ENCODE measurements at regions not wholly inside any gene's neighbourhood (a gene's known extent, or its start where the extent isn't known, plus 50 kb on each side); places are given as distances from the start of the nearest gene placed in this dataset.
"Not testable (repeated sequence)": the region's sequence is repeated elsewhere in the genome, so short reads cannot be mapped to it uniquely, and the experiment has no call there.

DNA sequence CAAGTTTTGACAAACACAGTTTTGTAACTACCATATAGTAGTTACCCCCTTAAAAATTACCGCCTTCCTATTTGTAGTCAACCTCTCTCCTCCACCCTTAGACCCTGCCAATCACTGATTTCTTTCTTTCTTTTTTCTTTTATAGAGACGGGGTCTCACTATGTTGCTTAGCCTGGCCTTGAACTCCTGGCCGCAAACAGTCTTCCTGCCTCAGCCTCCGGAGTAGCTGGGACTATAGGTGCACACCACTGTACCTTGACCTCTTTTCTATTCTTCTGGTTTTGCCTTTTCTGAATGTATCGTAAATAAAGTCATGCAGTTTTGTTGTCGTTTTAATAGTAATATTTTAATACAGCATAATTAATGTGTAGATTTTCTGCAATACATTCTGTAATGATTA lies 460.3 kb downstream of the EPM2A start:
- no peak for DNase-seq (ENCODE audit: low spot score)

DNA sequence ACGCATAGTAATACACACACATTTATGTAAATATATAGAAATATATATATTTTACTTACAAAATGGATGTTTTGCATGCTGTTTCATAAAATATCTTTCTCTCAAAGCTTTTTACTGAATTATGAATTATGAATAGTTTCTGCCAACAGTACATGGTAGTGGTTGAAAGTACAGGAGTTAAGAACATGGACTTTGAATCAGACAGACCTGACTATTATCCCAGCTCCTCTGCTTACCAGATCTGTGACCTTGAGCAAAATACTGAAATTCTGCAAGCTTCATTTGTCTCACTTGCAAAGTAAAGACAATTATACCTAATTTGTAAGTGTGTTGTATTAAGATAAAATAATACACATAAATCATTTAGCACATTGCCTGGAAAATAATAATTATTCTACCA lies 459.5 kb downstream of the EPM2A start:
- DNase-seq (ENCODE audit: low spot score) = no peak

DNA sequence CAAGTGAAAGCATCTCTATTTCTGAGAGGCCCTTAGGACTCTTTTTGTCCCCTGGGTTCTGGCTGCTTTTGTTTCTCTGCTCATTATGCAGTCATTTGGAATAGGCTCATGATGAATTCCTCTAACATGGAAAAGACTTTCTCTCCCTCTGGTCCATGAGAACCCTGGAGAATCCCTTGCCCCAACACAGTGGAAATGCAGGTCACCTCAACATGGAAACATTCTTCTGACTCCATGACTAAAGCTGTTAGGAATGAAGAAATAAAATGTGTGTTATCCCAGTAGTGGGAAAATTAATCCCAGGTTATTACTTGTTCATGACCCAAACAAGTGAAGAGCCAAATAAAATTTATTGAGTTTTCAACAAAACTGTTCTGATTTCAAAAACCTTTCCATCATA lies 458.6 kb downstream of the EPM2A start:
- DNase-seq (ENCODE audit: low spot score) = no peak

DNA sequence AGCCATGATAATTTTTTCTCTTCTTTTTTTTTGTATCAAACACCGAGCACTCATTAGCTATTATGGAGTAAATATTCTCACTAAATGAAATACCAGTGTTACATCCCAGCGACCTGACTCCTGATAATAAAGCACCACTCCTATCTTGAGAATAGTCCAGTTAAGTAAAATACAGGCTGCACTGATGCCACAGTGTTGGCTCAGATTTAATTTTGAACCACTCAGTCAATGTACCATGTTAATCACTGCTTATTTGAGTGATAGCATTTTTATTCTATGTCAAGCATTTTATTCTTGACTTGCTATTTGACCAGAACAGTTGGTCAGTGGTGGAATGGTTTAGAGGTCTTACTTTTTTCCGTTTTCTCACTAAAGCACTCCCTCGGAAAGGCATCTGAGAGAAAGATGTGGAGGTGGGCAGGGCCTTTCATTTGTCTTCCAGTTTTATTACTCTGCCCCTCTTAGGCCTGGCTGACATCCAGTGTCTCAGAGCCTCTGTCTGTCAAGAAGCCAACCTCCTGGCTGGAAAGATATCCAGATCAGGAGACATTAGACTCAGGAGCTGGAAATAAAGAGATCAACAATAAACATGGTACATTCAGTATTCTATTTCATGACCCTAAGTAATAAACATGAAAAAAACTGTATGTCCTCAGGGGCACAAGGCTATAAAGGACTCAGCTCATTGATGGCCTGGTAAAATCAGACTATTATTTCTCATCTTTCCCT lies 457.8 kb downstream of the EPM2A start:
- no peak for DNase-seq (ENCODE audit: low spot score)

DNA sequence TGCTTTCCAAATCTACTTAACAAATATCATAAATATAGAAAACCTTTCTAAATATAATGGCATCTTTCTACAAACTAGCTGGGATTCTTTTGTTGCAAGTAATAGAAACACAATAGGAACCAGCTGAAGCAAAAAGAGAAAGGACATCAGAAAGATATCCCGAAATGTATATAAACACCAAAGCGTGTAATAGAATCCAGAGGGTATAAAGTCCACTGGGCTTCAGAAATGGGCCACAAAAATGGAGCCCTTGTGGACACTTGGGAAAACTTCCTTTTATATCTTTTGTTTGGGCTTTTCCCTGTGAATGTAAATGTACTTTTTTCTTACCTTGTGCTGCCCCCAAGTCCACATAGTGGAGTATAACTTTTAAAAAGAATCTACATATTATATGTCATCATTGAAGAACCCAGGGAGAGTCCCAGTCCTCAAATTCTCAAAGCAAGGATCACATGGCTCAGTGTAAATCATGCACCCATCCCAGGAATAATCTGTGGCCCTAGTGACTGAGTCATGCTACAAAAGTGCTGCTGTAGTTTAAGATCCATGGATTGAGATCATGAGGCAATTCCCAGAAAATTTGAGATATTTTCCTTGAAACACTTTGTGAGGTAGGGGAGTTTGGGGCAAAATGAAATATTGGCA lies 457.0 kb downstream of the EPM2A start:
- DNase-seq (ENCODE audit: low spot score) = peak; percentile 3

GRCh38 chr6:145279551-145279950 lies 455.8 kb downstream of the EPM2A start:
- no peak for DNase-seq (ENCODE audit: low spot score)

DNA sequence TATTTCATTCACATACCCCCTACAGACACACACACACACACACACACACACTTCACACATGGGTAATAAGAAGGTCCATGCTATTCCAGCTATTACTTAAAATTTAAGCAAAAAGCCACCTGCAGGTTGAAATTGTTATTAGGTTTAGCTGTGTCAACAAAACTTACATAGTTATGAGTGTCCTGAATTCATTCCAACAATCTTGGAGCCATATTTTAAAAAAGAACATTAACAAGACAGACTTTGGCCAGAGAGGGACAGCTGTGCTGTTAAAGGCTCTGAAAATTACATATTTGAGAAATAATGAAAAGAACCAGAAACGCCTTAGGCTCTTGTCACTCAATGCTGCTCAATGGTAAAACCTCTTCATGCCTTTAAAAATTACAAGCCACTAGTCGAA lies 455.3 kb downstream of the EPM2A start:
- no peak for DNase-seq (ENCODE audit: low spot score)

- DNase-seq (ENCODE audit: low spot score) = not testable (repeated sequence)
These were observed 452.1 kb downstream of the EPM2A start for GRCh38 chr6:145283209-145283608.

- no peak for DNase-seq (ENCODE audit: low spot score)
These were observed 451.5 kb downstream of the EPM2A start for GRCh38 chr6:145283856-145284255.

- DNase-seq (ENCODE audit: low spot score) = no peak
These were observed 448.4 kb downstream of the EPM2A start for GRCh38 chr6:145286916-145287315.

- no peak for DNase-seq (ENCODE audit: low spot score)
These were observed 445.7 kb downstream of the EPM2A start for GRCh38 chr6:145289573-145289972.

GRCh38 chr6:145290122-145290521 lies 445.2 kb downstream of the EPM2A start:
- DNase-seq (ENCODE audit: low spot score) = no peak

DNA sequence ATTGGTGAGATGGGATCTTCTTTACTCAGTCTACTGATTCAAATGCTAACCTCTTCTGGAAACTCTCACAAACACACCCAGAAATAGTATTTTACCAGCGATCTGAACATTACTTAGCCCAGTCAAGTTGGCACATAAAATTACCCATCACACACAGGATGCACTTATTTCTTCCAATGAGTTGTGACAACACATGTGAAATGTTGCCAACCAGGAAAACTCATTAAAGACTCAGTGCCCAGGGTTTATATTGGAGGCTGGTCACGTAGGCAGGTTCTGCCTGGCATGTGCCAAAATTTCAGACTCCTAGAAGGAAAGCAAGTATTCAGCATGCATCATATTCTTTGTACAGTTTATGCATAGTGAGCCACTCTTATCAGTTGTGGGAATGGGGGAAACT lies 443.3 kb downstream of the EPM2A start:
- no peak for DNase-seq (ENCODE audit: low spot score)

- DNase-seq (ENCODE audit: low spot score) = no peak
These were observed 440.4 kb downstream of the EPM2A start for GRCh38 chr6:145294942-145295341.

DNA sequence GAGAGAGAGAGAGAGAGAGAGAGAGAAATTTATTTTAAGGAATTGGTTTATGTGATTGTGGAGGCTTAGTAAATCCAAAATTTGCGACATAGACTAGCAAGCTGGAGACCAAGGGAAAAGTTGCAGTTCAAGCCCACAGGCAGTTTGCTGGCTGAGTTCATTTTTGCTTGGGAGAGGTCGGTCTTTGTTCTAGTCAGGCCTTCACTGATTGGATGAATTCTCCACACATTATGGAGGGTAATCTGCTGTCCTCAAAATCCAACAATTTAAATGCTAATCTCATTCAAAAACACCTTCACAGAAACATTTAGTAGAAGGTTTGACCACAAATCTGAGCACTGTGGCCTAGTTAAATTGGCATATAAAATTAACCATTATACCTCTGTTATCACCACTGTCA lies 439.6 kb downstream of the EPM2A start:
- DNase-seq (ENCODE audit: low spot score) = no peak

DNA sequence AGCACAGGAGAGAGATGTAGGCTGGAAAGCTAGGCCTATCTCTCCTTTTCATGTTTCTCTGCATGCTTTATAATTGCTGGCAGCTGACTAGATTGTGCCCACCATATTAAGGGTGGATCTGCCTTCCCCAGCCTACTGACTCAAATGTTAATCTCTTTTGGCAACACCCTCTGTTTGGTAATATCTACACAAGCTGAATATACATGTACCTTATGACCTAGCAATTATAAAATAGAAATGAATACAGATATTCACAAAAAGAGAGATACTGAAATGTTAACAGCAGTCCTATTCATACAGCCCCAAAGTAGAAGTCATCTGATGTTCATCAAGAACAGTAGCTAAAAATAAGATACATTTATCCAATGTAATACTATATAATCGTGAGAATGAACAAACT lies 429.6 kb downstream of the EPM2A start:
- DNase-seq (ENCODE audit: low spot score) = no peak

GRCh38 chr6:145306489-145306888 lies 428.8 kb downstream of the EPM2A start:
- no peak for DNase-seq (ENCODE audit: low spot score)

GRCh38 chr6:145309842-145310535 lies 425.3 kb downstream of the EPM2A start:
- no peak for DNase-seq (ENCODE audit: low spot score)

GRCh38 chr6:145312481-145312880 lies 422.8 kb downstream of the EPM2A start:
- DNase-seq (ENCODE audit: low spot score) = no peak

DNA sequence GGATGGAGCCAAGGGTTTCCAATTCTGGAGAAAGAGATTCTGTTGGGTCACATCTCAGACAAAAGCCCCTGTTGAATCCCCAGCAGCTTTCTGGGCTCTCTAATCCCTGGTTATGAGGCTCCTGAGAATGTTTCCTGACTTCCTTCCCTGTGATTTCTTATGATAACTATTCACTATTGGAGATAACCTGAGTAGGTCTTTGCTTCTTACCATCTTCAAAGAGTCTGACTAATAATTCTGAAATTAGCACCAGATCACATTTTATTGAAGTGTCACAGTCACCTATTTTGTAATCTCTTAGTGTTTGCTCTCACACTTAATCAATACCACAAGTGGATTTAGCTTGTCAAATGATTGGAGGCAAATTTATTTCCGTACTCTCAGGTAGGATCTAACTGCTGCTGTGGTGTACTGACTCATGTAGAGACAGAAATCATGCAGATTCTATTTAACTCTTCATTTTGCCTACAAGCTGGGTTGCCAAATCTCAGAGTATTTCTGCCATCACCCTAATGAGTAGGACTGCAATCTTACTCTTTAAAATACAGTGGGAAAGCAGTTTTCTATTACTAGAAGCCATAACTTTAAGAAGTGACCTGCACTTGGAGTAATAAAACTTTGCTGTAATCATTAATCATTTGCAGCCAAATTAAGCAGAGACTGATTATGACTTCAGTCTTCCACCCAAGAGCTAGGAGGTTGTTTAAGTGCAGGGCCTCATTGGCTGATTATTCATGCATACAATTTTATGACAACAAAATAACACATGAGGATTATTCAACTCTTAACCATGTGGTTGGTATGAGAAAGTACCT lies 422.1 kb downstream of the EPM2A start:
- no peak for DNase-seq (ENCODE audit: low spot score)

DNA sequence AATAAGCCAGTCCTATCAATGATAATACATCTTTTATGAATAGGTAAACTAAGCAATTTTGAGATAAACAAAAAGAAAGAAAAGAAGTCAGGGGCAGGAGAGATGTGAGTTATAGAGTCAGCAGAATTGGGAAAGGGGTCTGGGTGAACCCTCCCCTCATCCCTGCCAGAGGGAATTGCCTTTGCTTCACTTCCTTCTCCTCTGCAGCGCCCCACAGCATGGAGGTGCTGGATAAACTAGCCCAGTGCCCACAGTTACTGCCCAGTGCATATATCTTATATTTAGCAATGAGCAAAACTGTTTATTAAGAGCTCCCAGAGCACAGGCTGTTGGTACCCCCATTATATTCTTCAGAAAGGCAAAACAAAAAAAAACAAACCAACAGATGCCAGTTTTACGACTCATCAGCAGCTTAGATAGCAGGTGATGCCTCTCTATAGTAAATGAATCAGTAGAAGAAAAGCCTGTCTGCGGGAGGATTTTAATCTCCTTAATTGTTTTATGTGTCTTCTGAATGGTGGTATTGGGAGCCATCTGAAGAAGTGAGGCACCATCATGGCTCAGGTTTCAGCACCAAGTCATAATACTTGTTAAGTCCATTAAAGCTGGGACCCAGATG lies 419.2 kb downstream of the EPM2A start:
- no peak for DNase-seq (ENCODE audit: low spot score)

- DNase-seq (ENCODE audit: low spot score) = no peak
These were observed 416.4 kb downstream of the EPM2A start for GRCh38 chr6:145318952-145319351.
